HepG2 (cell line): ENCODE measurements at regions not wholly inside any gene's neighbourhood (a gene's known extent, or its start where the extent isn't known, plus 50 kb on each side); places are given as distances from the start of the nearest gene placed in this dataset.

Experiments
- ATAC-seq: fragments of 200-7000 bp; cut with Tn5 transposase; 3 replicates; pipeline ENCODE4 v1.9.1; 2020; ENCODE audit warnings: mild to moderate bottlenecking, moderate library complexity
- BruUV-seq: library from RNA; stranded (reverse); fragments of 400-500 nt; replicated peaks from 2 replicates; lab custom pipeline; 2021; lab: Mats Ljungman, UMichigan
- CTCF ChIA-PET: fragments of 300-600 bp; formaldehyde crosslinking; extraction: SDS; loops from one replicate; lab custom pipeline; 2021; ENCODE audit warnings: low total read pairs, inconsistent platforms, low intra/inter-chr PET ratio; lab: Yijun Ruan, JAX
- POLR2A ChIA-PET: fragments of 350-600 bp; sonication (Branson Sonifier 250); formaldehyde crosslinking; loops from one replicate; lab custom pipeline; 2020; ENCODE audit warnings: antibody characterized with exemption, inconsistent platforms; lab: Yijun Ruan, JAX
- DNase-seq: peaks from one replicate; pipeline ENCODE4 v3.0.0-alpha.2; 2015; ENCODE audit warnings: low spot score
- FAIRE-seq: peaks from 3 replicates; lab custom pipeline; 2011; peaks lifted over from hg19 to GRCh38; lab: Jason Lieb, UNC
- H2AFZ ChIP-seq: one replicate; pipeline ENCODE4 v1.6.1; 2011; ENCODE audit warnings: low read length, inconsistent platforms
- H3K27ac ChIP-seq: fragments of 300-600 bp; 3 replicates; pipeline ENCODE4 v1.8.0; 2011; ENCODE audit warnings: mixed run types, mild to moderate bottlenecking, mixed read lengths, low read length, inconsistent platforms; ENCODE audit not compliant: insufficient read depth; ENCODE audit errors: extremely low read length
- H3K27me3 ChIP-seq, 2 experiments: fragments of 200-600 bp in 1 of 2; 2 replicates in 1 of 2; 3 replicates in 1 of 2; pipeline versions ENCODE4 v1.6.0 to v1.8.0; 2011; ENCODE audit warnings: low read length in 2 of 2, mild to moderate bottlenecking in 2 of 2, moderate library complexity in 2 of 2, inconsistent platforms in 1 of 2; ENCODE audit not compliant: insufficient read depth in 2 of 2, control insufficient read depth in 1 of 2
- H3K36me3 ChIP-seq, 2 experiments: fragments of 200-600 bp in 1 of 2; replicated peaks in 1 of 2; 2 replicates in 1 of 2; 3 replicates in 1 of 2; pipeline versions ENCODE4 v1.5.1 to v1.8.0; 2011; ENCODE audit warnings: low read length in 2 of 2, inconsistent platforms in 1 of 2; ENCODE audit not compliant: insufficient read depth in 2 of 2, control insufficient read depth in 1 of 2
- H3K4me1 ChIP-seq: 2 replicates; pipeline ENCODE4 v1.5.1; 2012; ENCODE audit warnings: low read length, inconsistent platforms; ENCODE audit not compliant: insufficient read depth
- H3K4me2 ChIP-seq: 2 replicates; pipeline ENCODE4 v1.6.0; 2011; ENCODE audit warnings: low read depth, low read length, inconsistent platforms
- H3K4me3 ChIP-seq, 3 experiments: fragments of 200-600 bp in 1 of 3; sonication (generic), shearing (Covaris generic) in 1 of 3; replicated peaks in 1 of 3; 2 replicates each; pipeline ENCODE4 v1.5.1; 2011 to 2016; ENCODE audit warnings: low read length in 3 of 3, inconsistent platforms in 2 of 3, low read depth in 2 of 3, mild to moderate bottlenecking in 2 of 3, control low read depth in 1 of 3, mixed read lengths in 1 of 3; ENCODE audit not compliant: insufficient read depth in 1 of 3
- H3K79me2 ChIP-seq: one replicate; pipeline ENCODE4 v1.6.1; 2011; ENCODE audit warnings: low read length, inconsistent platforms; ENCODE audit not compliant: insufficient read depth
- H3K9ac ChIP-seq: 2 replicates; pipeline ENCODE4 v1.6.0; 2011; ENCODE audit warnings: mild to moderate bottlenecking, low read depth, low read length, inconsistent platforms; ENCODE audit not compliant: insufficient read depth
- H3K9me3 ChIP-seq: 2 replicates; pipeline ENCODE4 v1.5.1; 2012; ENCODE audit warnings: mild to moderate bottlenecking, low read length
- H4K20me1 ChIP-seq: 2 replicates; pipeline ENCODE4 v1.6.0; 2011; ENCODE audit warnings: inconsistent platforms, mild to moderate bottlenecking, low read length, moderate library complexity; ENCODE audit not compliant: insufficient read depth
- ATM ChIP-seq: fragments of 450-650 bp; IDR thresholded peaks from 2 replicates; pipeline ENCODE4 v1.7.1; 2017; ENCODE audit warnings: mild to moderate bottlenecking, borderline replicate concordance
- BRD4 ChIP-seq: sonication (generic); formaldehyde crosslinking; IDR thresholded peaks from 2 replicates; pipeline ENCODE4 v1.4.0; 2020; ENCODE audit warnings: missing genetic modification reagents
- ELF3 ChIP-seq: IDR thresholded peaks from 2 replicates; pipeline ENCODE4 v1.6.1; 2016; ENCODE audit warnings: missing genetic modification reagents, missing compliant biosample characterization
- GZF1 ChIP-seq: sonication (generic); formaldehyde crosslinking; IDR thresholded peaks from 2 replicates; pipeline ENCODE4 v1.5.1; 2020; ENCODE audit warnings: mild to moderate bottlenecking, missing genetic modification reagents
- HDAC6 ChIP-seq: fragments of 200-600 bp; sonication (generic); IDR thresholded peaks from 2 replicates; pipeline ENCODE4 v1.7.0; 2017; ENCODE audit warnings: mild to moderate bottlenecking, antibody characterized with exemption, low read length, low read depth
- IRX3 ChIP-seq: sonication (generic); formaldehyde crosslinking; IDR thresholded peaks from 2 replicates; pipeline ENCODE4 v1.8.1; 2023; ENCODE audit warnings: mild to moderate bottlenecking, low read depth, missing genetic modification reagents, borderline replicate concordance
- KLF13 ChIP-seq: sonication (generic); formaldehyde crosslinking; IDR thresholded peaks from 2 replicates; pipeline ENCODE4 v1.4.0; 2020; ENCODE audit warnings: mild to moderate bottlenecking, missing genetic modification reagents
- NFE2 ChIP-seq: sonication (generic); formaldehyde crosslinking; IDR thresholded peaks from 2 replicates; pipeline ENCODE4 v1.4.0; 2020; ENCODE audit warnings: missing genetic modification reagents
- NFKBIZ ChIP-seq: IDR thresholded peaks from 2 replicates; pipeline ENCODE4 v1.6.1; 2018; ENCODE audit warnings: missing genetic modification reagents, missing compliant biosample characterization
- NFYC ChIP-seq: IDR thresholded peaks from 2 replicates; pipeline ENCODE4 v1.6.1; 2016; ENCODE audit warnings: missing genetic modification reagents, missing compliant biosample characterization
- SAP130 ChIP-seq: IDR thresholded peaks from 2 replicates; pipeline ENCODE4 v1.6.1; 2016; ENCODE audit warnings: low read depth
- SNAI1 ChIP-seq: sonication (generic); formaldehyde crosslinking; IDR thresholded peaks from 2 replicates; pipeline ENCODE4 v1.5.0; 2020; ENCODE audit warnings: mild to moderate bottlenecking, missing genetic modification reagents, borderline replicate concordance
- SNAPC2 ChIP-seq: sonication (generic); formaldehyde crosslinking; IDR thresholded peaks from 2 replicates; pipeline ENCODE4 v1.8.1; 2022; ENCODE audit warnings: mild to moderate bottlenecking, missing genetic modification reagents
- ZBTB14 ChIP-seq: sonication (generic); formaldehyde crosslinking; IDR thresholded peaks from 2 replicates; pipeline ENCODE4 v1.4.0; 2020; ENCODE audit warnings: missing genetic modification reagents
- ZNF10 ChIP-seq: sonication (generic); formaldehyde crosslinking; IDR thresholded peaks from 2 replicates; pipeline ENCODE4 v1.4.0; 2020; ENCODE audit warnings: mild to moderate bottlenecking, low read depth, missing genetic modification reagents, borderline replicate concordance
- ZNF44 ChIP-seq: sonication (generic); formaldehyde crosslinking; IDR thresholded peaks from 2 replicates; pipeline ENCODE4 v1.5.1; 2020; ENCODE audit warnings: mild to moderate bottlenecking, missing genetic modification reagents
- ZNF569 ChIP-seq: sonication (generic); formaldehyde crosslinking; IDR thresholded peaks from 2 replicates; pipeline ENCODE4 v1.5.0; 2020; ENCODE audit warnings: mild to moderate bottlenecking, missing genetic modification reagents, moderate library complexity, borderline replicate concordance
- WGBS: methylation state at CpG from one replicate; pipeline ENCODE4 v1.1.6; 2017; ENCODE audit warnings: low lambda C conversion rate; 5-methylcytosine and 5-hydroxymethylcytosine counted together
- in situ Hi-C: cut with HindIII; loops from 2 replicates; pipeline ENCODE4 v1.10.0; 2017; ENCODE audit warnings: low pct_unique_long_range_greater_than_20kb; ENCODE audit not compliant: extremely low pct_ligation_motif_present
- intact Hi-C: fragments of 100-400 bp; cut with micrococcal nuclease; formaldehyde crosslinking; loops from one replicate; pipeline ENCODE4 v1.10.0; 2022; ENCODE audit not compliant: unreplicated experiment
- TF ChIP-seq, protein P1 (sequence below): sonication (generic); formaldehyde crosslinking; conservative IDR thresholded peaks from 2 replicates; pipeline ENCODE4 v1.4.0; 2020; ENCODE audit warnings: missing genetic modification reagents

- TF ChIP-seq ZNF569: no peak
Measured at GRCh38 chr7:84471576-84471975, 277.0 kb upstream of the SEMA3A start (continued).

GRCh38 chr7:84469034-84469433, 274.4 kb upstream of the SEMA3A start:
- CTCF ChIA-PET: no interaction called here
- Histone ChIP-seq H3K4me2 (no peak overlapping the region), H3K4me3 (no peak overlapping the region), H3K9me3 (no peaks in the 10 kb centered on the region), H3K4me1 (no peaks in the 10 kb centered on the region), H3K27ac (no peak overlapping the region), H3K36me3 (no peaks in the 10 kb centered on the region), H3K27me3 (no peaks in the 10 kb centered on the region; a peak in 1 of 5 replicates), H3K9ac (no peak overlapping the region), H3K79me2 (no peaks in the 10 kb centered on the region), H4K20me1 (no peaks in the 10 kb centered on the region), H2AFZ (no peak overlapping the region)
- TF ChIP-seq NFKBIZ: no peak
- TF ChIP-seq ZBTB14 (CRISPR knock-in tag): no peak
- TF ChIP-seq ATM: no peak
- no peak for TF ChIP-seq SNAPC2
- no peak for TF ChIP-seq KLF13 (CRISPR knock-in tag)
- no peak for FAIRE-seq
- intact Hi-C loops (no loop called here), in situ Hi-C loops (no loop called here)
- POLR2A ChIA-PET: no interaction called here
- no peak for DNase-seq
- BruUV-seq: no TSS peak
- 2% methylated on average over 3 of the region's 3 CpGs for WGBS
- no peak for ATAC-seq

DNA sequence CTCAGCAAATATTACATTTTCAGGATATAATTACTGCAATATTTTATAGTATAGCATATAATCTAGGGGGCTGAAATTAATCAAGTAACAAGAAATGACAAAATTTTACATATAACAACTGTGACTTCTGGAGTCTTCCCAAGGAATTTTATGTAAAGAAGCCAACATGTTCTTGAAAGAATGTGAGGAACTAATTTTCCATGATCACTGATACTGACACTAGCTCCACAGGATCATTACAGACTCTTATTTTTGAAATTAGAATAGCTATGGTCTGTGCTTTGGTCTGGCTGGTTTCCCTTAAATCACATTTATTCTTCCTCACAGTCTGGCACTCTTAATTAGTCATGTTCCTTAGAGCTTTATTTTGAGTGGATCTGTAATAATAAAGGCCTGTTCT, 267.7 kb upstream of the SEMA3A start:
- no peak overlapping the region for H2AFZ ChIP-seq
- H3K9ac ChIP-seq: no peak overlapping the region
- no peak overlapping the region for H3K27ac ChIP-seq
- no peak for FAIRE-seq
- no peak overlapping the region for H3K4me3 ChIP-seq
- DNase-seq: no peak
- no peak overlapping the region for H3K4me2 ChIP-seq
- no peaks in the 10 kb centered on the region for H3K9me3 ChIP-seq
- H3K36me3 ChIP-seq: no peaks in the 10 kb centered on the region
- ChIA-PET POLR2A (no interaction called here), CTCF (no interaction called here)
- BruUV-seq: no TSS peak
- intact Hi-C loops (no loop called here), in situ Hi-C loops (no loop called here)
- H3K4me1 ChIP-seq: no peaks in the 10 kb centered on the region
- H4K20me1 ChIP-seq: no peaks in the 10 kb centered on the region
- H3K27me3 ChIP-seq: no peaks in the 10 kb centered on the region
- ATAC-seq: no peak
- H3K79me2 ChIP-seq: no peaks in the 10 kb centered on the region
- TF ChIP-seq IRX3 (CRISPR knock-in tag): no peak
- TF ChIP-seq SNAI1: no peak
- no peak for TF ChIP-seq ZNF10 (CRISPR knock-in tag)
- no peak for TF ChIP-seq ZNF44 (CRISPR knock-in tag)
- TF ChIP-seq HDAC6: no peak
- TF ChIP-seq NFE2 (CRISPR knock-in tag): no peak
- TF ChIP-seq SAP130 (CRISPR knock-in tag): no peak
- TF ChIP-seq, protein P1, sequence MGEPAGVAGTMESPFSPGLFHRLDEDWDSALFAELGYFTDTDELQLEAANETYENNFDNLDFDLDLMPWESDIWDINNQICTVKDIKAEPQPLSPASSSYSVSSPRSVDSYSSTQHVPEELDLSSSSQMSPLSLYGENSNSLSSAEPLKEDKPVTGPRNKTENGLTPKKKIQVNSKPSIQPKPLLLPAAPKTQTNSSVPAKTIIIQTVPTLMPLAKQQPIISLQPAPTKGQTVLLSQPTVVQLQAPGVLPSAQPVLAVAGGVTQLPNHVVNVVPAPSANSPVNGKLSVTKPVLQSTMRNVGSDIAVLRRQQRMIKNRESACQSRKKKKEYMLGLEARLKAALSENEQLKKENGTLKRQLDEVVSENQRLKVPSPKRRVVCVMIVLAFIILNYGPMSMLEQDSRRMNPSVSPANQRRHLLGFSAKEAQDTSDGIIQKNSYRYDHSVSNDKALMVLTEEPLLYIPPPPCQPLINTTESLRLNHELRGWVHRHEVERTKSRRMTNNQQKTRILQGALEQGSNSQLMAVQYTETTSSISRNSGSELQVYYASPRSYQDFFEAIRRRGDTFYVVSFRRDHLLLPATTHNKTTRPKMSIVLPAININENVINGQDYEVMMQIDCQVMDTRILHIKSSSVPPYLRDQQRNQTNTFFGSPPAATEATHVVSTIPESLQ (CRISPR knock-in tag): no peak
- no peak for TF ChIP-seq ELF3 (CRISPR knock-in tag)
- no peak for TF ChIP-seq GZF1 (CRISPR knock-in tag)
- TF ChIP-seq BRD4: no peak
- TF ChIP-seq NFYC: no peak
